GM12874 (cell line): ENCODE measurements at regions not wholly inside any gene's neighbourhood (a gene's known extent, or its start where the extent isn't known, plus 50 kb on each side); places are given as distances from the start of the nearest gene placed in this dataset.

Experiments
- CTCF ChIP-seq: IDR thresholded peaks from 2 replicates; pipeline ENCODE4 v1.5.1; 2011; ENCODE audit warnings: low read depth, mild to moderate bottlenecking, control low read depth, low read length, moderate library complexity; ENCODE audit not compliant: insufficient read depth

- TF ChIP-seq CTCF = no peak
Measured at GRCh38 chrX:12042615-12043014, 95.7 kb upstream of the FRMPD4 start.

GRCh38 chrX:12052109-12052508, 86.2 kb upstream of the FRMPD4 start:
- TF ChIP-seq CTCF = no peak

- TF ChIP-seq CTCF = no peak
Measured at GRCh38 chrX:12058087-12058486, 80.2 kb upstream of the FRMPD4 start.

GRCh38 chrX:12060489-12061260, 77.6 kb upstream of the FRMPD4 start:
- TF ChIP-seq CTCF = no peak

- no peak for TF ChIP-seq CTCF
Measured at GRCh38 chrX:12065251-12065650, 73.0 kb upstream of the FRMPD4 start.

GRCh38 chrX:12076046-12076445, 62.2 kb upstream of the FRMPD4 start:
- TF ChIP-seq CTCF = no peak

GRCh38 chrX:12080265-12080664, 58.0 kb upstream of the FRMPD4 start:
- peak; percentile 23; the same call in 1 of the 2 replicates for TF ChIP-seq CTCF
